CD4-positive, alpha-beta T cell treated with Interleukin-17A for 4 hours (primary cell): ENCODE measurements at regions not wholly inside any gene's neighbourhood (a gene's known extent, or its start where the extent isn't known, plus 50 kb on each side); places are given as distances from the start of the nearest gene placed in this dataset.

Source experiments
- DNase-seq: peaks from one replicate; pipeline ENCODE4 v3.0.0-alpha.2; 2020; ENCODE audit warnings: mixed read lengths

DNA sequence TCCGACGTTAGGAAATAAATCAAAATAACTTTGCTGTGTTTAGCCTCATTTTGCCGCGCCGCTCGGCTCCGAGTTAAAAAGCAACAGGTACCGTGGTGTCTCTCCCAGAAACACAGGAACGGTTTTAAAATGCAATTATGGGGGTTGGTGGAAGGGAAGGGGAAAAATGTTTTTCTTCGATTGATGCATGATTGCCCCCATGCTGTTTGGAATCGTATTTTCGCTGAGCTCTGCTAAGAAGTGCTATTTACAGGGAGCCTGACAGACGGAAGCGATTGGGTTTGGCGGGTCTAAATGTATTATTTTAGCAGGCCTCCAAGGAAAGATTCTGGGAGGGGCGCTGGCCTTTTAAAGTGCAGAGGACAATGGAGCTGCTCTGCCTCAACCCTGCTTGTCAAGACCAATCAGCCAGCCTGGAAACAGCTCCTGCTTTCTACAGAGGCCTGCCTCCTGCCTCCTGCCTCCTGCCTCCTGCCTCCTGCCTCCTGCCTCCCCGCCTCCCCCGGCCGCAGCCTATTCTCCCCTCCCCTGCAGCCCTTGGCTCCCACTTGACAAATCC, 156.7 kb upstream of the TLE3 start:
- DNase-seq = no peak

DNA sequence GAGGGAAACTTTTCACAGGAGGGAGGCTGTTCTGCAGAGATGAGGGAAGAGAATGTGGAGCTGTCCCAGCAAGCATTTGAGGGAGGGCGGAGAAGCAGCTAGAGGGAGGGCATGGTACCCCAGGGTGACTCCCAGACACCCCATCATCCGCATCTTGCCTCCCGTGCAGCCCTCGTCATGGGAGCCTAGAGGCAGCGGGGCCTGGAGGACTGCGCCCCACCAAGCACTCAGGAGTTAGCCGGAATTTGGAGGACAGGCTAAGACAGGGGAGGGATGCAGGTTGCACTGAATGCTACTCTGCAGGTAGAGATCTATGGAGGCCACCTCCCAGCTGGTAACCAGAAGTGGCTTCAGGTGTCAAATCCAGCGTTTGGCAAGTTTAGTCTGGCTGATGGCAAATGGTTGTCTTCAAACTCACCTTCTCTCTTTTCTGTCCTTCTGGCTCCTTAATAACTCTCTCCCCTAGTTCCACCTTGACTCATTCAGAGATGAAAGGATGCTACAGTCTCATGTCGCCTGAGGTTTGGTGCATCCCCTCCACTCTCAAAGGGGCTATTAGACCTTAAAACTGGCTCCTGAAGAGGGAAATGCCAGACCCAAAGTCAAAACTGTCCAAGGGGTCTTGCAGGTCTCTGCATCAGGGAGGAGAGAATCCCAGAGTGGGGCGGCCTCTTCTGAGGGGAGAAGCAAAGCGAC, 155.9 kb upstream of the TLE3 start:
- DNase-seq = no peak

DNA sequence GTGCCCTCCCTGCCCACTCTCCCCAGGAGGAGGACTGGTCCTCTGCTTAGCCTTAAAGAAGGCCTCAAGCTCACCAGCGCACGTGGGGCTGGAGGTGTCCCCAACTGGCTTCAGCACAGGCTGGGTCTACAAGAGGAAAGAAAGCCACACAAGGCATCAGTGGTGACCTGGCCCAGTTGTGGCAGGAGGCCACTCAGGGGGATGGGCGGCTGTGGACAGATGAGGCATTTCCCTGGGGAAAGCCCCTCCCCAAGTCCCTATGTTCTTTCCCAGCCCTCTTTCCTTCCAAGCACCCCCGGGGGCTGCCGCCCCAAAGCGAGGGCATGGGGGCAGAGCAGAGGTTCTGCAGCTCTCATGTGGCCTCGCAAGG, 155.2 kb upstream of the TLE3 start:
- DNase-seq = no peak

DNA sequence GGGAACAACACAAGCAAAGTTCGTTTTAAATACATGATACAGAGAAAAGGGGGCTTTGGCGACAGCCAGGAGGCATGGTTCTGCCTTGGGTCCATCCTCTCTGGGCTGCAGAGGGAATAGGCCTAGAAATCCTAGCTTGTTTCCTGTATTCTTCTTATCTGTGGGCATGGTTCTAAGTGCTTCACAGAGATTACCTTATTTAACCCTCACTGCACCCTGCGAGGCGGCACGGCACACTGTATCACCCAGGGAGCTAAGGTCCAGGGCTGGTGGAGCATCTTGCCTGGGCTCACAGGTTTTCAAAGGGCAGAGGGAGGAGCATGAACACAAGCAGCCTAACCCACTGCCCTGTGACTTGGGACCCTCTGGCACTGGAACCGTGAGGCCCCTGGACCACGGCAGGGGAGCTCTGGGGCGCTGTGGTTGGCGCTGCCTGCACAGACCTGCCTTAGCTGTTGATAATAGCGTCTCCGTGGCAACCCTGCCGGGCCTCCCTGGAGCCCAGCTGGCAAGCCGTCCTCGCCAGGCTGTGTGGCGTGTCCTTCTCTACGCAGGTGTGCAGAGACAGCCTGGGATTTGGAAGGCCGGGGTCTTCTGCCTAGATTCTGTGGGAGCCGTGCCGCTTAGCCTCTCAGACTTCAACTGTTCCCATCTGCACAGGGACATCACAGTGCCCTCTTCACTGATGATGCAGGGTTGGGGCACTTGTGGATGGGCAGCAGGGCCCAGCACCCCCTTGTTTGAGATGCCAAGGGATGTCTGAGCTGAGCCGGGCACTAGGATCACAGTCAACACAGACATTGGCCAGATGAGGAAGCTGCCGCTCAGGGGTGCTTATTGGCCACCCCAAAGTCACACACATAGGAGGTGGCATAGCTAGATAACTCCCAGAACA, 154.6 kb upstream of the TLE3 start:
- DNase-seq = no peak

DNA sequence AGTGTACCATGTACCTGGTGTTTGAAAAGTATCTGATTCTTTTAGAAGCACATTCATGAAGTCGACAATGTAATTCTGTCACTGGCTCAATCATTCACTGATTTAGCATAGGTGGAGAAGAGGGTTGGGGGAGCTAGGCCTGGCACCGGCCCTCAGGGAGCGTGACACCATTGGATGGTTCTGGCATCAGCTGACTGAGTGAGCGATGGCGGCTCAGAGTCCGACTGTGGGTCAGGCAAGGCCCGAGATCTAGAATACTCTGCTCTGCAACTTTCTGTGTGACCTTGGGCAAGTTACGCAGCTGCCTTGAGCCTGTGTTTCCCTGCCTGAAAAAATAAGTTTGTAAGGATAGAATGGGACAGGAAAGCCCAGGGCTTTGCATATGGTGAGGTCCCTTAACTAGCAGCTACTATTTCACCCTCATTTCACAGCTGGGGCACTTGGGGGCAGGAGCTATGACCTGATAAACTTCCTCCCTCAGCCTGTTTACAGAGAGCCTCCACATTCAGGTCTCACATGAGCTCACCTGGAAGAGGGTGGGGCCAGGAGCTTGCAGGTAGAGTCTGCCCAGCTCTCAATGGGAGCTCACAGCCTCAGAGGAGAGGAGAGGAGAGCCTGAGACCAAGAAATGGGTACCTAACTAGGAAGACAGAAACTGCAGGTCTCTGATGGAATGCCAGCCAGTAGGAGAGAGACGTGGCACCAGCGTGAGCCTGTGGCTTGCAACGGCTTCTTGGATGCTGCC, 153.7 kb upstream of the TLE3 start:
- DNase-seq = no peak

DNA sequence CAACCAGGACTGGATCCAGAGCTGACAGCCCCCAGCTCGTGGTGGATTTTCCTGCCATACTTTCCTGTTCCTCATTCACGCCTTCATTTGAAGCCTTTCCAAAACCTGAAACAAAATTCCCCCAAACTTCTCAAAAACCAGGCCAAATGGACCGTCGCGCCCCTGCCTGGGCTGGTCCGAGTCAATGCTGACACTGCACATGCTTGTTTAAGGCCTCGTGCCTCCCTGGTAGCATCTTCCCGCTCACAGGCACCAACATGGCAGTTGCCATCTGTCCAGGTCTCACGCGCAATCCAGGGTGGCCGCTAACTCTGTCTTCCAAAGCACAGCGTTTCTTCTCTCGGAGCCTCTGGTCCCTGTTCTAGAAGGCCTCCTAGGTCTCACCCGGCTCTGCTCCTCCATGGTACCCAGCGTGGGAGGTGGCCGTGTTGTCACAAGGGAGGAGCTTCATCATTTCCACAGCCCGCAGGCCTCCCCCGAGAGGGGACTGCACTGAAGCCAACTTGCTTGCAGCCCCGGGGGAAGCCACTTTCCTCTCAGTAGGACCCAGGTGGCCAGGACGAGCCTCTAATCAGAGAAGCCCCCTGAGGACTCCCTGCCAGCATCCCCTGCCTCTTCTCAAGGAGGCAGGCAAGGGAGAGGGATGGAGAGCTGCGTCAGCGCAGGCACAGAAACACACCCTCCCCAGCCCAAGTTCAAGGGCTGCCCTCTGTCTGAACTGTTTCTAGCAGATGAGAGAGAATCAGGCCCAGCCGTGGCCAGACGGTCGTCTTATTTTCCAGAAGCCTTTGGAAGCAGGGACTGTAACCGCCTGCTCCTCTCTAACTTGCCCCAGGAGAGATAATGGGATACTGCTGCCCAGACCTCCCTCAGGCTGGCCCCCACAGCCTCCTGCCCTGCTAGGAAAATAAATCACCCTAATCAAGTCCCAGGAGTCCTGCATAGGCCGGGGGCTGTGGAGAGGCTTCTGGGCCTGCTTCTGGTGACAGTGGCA, 152.8 kb upstream of the TLE3 start:
- no peak for DNase-seq

DNA sequence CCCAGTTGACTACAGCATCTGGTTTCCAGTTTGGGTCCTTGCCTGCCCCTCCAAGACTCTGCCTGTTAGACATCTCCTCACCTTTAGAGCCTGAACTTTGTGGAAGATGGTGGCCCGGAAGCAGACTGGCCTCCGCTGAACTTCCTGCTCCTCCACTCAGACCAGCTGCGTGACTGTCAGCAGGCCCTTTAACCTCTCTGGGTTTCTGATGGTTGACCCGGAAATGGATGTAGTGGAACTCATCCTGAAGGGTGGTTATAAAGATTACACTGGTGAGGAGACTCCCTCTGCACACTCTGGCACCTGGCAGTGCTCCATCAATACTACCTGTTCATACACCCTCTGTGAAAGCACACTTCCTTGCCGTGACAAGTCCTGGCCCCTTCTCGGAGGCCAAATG, 151.9 kb upstream of the TLE3 start:
- no peak for DNase-seq

DNA sequence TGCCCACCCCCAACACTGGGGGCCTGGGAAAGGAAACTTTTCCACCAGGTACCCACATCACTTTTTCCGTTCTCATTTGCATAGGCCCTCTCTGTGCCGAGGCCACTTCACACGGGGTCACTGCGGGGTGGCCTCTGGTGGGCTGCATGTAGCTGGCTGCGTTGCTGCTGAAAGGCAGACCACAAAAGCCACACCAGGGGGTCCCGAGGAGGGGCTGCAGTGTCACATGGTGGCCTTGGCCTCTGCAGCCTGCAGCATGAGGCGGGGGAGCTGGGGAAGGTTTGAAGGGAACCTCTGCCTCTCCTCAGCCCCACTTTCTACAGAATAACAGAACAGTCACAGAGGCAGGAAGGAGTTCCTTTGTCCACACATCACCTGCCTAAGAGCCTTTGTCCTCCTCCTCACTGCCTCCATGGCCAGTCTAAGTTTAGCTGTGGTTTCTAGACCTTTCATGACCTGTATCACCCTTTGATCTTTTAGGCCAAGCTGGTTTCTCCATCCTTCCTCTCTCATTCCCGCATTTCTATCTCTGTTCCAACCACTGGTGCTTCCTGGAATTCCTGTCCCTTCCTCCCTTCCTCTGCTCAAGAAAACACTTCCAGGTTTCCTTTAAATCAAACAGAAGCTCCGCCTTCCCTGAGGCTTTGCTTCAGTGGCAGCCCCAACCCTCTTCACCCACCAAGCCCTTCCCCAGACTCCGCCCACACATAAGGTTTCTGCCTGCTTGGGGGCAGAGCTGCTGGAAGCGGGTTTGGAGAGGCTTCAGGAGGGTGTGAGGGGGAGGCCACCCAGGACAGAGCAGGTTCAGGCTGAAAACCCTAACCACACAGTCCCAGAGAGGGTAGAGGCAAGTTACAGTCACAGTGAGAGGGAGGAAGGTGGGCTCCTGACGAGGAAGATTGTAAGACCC, 150.7 kb upstream of the TLE3 start:
- no peak for DNase-seq

DNA sequence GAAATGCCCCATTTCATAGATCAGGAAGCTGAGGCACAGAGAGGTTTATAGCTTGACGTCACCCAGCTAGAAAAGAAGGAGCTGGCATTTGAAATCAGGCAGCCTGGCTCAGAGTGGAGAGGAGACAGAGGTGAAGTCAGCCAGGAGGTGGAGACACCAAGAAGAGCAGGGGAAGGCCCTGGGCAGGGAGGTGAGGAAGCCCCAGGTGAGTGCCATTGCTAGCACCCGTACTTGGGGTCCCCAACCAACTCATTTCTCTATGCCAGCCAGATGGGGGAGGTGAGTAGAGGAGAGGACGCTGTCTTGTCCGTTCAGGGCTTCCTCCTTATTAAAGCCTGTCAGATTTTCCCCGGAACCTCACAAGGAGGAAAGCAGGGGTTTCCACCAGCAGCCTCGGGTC, 149.6 kb upstream of the TLE3 start:
- no peak for DNase-seq

DNA sequence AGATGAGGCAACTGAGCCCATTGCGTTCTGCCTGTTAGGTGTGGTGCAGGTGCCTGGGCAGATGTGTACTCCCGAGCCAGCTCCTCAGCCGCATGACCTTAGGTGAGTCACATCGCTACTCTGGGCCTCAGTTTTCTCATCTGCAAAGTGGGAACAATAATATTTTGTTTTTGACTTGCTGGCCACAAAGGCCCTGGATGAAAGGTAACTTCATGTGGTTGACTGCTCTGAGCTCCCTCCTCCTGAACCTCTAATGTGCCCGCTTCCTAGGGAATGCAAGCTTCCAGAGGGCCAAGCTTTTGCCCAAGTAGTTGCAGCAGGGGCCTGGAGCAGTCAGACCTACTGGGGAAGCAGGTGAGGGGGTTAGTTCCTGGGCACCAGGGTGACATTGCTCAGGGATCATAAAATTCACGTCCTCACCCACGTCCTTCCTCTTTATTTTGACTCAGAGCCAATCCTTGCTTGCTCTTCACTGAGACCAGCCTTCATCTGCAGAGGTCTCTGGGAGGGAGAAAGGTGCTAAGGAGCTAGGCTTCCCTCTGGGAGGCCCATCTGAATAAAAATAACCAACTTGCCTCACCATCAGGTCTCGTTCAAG, 149.0 kb upstream of the TLE3 start:
- DNase-seq = no peak

DNA sequence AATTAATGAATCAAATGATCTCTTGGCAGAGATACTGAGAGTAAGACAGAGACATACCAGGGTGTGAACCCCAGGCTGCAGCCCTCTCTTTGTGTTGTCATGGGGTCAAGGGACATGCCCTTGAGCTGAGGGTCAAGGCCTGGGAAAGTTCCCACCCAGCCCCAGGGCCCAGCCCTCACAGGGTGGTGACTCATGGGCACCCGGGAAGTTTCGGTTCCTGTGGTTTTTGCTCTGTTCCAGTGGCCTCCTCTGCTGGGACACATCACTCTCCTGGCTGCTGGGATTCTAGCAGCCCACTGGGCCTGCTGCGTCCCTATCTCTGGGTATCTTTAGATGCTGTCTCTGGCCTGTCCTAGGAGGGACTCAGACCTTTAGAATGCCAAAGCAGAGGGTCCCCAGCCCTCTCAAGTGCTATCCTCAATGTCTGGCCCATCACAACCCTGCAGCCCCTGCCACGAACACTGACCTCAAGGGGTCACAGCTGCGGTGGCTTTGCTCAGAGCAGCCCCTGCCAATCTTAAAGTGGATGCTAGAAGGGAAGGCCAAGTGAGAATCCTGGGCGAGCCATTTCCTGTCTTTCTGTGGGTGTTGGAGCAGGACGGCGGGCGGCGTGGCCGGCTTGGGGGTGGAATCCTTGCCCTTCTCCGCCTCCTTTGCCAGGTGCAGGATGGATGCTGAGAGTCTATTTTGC, 148.4 kb upstream of the TLE3 start:
- no peak for DNase-seq

DNA sequence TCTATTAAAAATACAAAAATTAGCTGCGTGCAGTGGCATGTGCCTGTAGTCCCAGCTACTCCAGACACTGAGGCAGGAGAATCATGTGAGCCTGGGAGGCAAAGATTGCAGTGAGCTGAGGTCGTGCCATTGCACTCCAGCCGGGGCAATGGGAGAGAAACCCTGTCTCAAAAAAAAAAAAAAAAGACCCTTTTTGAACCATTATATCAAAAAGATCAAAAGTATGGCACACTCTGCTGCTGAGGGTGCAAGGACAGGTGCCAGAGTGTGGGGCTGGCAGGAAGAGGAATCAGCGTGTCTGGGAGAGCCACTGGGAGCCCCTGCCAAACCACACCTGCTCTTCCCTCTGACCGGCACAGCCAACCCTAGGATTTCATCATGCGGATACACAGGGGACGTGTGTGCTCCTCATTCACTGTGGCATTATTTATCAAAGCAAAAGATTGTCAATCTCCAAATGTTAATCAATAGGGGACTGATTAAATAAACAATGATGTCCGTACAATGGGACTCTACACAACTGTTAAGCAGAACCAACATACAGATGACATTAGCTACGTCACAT, 147.3 kb upstream of the TLE3 start:
- no peak for DNase-seq

DNA sequence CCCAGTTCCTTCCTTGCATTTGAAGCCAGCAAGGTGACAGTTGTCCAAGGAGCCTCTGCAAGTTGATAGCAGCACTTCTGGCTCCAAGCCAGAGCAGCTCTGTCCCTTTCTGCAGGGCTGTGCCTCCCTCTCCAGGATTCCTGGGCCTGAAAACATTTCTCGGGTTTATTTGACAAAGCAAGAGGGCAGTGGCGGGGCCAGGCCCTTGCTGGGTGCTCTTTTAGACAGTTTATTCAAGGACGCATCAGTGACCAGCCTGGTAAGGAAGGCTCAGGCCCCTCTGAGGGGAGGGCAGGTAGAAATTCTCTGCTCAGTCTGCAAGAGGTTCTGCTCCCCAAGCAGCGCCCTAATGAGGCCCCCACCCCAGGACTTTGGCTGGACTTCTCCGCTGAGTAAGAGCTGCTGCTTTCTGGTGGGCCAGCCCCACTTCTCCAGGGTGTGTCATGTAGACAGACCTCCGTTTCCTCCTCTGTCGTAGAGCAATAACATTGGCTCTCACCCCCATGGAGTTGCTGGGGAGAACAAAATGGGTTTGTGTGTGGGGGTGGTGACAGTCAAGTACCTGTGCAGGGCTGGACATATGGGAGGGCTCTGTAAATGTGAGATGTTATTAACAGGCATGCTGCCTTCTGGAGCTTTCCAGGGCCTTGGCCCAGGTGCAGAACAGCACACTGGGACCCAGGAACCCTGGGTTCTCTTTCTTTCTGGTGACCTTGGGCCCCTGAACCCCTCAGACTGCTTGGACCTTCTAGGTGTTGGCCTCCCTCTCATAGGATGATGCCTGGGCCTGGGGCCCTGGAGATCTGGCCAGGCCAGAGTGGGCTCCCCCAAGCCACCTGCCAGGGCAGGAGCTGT, 146.2 kb upstream of the TLE3 start:
- DNase-seq = no peak

DNA sequence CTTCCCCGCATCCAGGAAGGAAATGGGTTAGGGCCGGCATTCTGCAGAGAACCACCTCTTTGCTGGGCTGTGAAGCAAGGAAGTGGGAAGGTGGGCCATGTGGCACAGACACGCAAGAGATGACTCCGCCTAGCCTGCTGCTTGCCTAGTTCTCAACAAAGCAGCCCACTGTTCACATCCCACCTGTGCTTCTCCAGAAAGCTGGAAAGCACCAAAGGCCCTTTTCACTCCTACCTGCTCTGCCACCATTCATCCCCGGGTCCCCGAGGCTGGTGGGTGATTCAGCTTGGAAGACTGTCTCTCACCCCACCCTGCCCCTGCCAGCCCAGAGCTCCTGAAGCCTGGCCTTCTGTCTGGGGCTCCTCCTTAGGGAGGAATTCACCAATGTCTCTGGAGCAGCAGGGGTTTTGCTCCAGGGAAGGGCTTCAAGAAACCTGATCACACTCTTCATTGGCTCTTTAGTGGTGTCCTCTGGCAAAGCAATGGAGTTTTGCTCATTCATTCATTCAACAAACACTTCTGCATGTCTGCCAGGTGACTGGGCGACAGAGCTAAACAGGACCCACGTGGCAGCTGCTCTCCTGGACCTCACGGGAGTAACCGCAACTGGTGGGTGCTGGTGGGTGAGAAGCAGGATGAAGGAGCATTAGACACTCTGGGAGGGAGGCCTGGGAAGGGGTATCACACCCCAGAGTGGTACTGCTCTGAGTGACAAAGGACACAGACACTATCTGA, 145.4 kb upstream of the TLE3 start:
- DNase-seq = peak; percentile 27

DNA sequence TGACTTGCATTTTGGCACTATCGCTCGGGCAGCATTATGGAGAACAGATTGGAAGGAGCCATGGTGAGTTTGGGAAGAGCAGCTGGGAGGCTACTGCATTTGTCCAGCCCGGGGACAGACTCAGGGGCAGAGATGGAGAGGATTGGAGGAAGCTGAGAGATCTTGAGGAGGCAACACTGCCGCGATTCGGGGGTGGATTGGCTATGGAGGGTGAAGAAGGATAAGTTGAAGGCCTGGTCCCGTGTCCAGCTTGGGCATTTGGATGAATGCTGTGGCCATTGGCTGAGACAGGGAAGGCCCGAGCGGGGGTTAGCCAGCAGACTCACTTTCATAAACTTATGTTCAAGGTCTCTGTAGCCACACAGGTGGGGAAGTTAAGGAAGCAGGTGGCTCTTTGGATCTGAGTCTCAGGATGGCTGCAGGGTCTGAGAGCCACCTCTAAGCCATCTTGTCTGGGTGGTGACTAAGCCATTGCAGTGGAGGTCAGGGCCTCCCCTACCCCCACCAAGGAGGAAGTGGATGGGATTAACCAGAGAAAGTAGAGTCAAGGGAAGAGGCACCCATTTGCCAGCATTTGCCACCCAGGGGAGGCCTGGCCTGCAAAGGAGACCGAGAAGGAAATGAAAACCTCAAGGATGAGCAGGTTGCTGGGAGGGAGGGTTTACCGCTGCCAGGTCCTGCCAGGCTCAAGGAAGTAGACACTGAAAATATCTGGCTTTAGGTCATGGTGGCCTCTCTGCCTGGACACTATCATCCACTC, 144.0 kb upstream of the TLE3 start:
- no peak for DNase-seq

DNA sequence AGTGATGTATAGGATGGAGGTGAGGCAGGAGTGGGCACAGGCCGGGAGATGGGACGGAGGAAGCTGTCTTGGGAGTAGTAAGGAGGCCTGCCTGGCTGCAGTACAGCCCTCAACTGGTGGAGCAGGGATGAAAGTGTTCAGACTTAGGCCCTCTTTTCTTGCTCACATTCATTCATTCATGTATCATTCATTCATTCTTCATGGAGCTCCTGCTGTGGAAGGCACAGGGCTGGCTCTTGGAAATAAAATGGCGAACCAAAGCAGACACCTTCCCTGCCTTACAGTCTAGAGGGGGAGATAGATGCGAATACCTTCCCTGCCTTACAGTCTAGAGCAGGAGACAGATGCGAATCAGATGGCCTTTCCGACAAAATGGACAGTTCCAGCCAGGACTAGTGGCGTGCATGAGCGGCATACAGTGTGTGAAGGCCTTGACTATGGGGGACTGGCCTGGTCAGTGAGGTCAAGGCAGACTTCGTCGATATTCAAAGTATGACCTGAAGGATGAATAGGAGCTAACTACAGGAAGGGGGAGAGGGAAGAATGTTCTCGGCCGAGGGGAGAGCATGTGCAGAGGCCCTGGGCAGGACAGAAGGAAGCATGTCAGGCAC, 143.2 kb upstream of the TLE3 start:
- no peak for DNase-seq

DNA sequence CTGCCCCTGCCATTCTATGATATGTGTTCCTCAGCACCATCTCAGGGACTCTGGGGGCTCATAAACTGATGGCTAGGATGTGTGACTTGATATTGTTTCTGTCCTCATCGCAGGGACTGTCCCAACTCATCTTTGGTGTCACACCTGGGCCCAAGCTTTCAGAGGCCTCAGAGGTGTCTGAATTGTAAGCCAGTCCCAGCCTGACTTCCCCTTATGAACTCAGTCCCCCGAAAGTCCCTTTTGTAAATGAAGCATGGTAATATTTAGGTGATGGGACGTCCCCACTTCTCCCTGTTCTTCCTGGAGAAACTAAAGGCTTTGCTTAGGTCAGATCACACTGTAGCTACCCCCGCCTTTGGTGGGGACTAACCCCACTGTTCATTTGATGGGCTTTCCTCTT, 142.4 kb upstream of the TLE3 start:
- no peak for DNase-seq
